H1 (cell line): ENCODE measurements at regions not wholly inside any gene's neighbourhood (a gene's known extent, or its start where the extent isn't known, plus 50 kb on each side); places are given as distances from the start of the nearest gene placed in this dataset.

Source experiments
- CTCF ChIA-PET: fragments of 300-600 bp; sonication (Branson Sonifier 250); formaldehyde crosslinking; loops from one replicate; lab custom pipeline; 2021; ENCODE audit not compliant: partially characterized antibody; lab: Charles Lee
- POLR2A ChIA-PET: fragments of 300-600 bp; sonication (Branson Sonifier 250); formaldehyde crosslinking; loops from one replicate; lab custom pipeline; 2021; ENCODE audit warnings: inconsistent platforms; ENCODE audit not compliant: partially characterized antibody; lab: Charles Lee
- DNase-seq, 2 experiments: peaks; one replicate each; pipeline versions ENCODE4 v3.0.0 to v3.0.0-alpha.2; 2010 to 2022; ENCODE audit warnings: low spot score in 2 of 2, low read depth in 1 of 2, mixed read lengths in 1 of 2
- FAIRE-seq: peaks from 2 replicates; lab custom pipeline; 2011; peaks lifted over from hg19 to GRCh38; lab: Jason Lieb, UNC
- H2AFZ ChIP-seq: 2 replicates; pipeline ENCODE4 v1.8.1; 2012; ENCODE audit warnings: low read length, inconsistent platforms
- H2AK5ac ChIP-seq: 2 replicates; pipeline ENCODE4 v1.6.1; 2013; ENCODE audit warnings: low read depth, low read length
- H2BK120ac ChIP-seq: replicated peaks from 2 replicates; pipeline ENCODE3; 2013; ENCODE audit warnings: low read depth, low read length, inconsistent platforms
- H2BK12ac ChIP-seq: 2 replicates; pipeline ENCODE4 v1.6.1; 2013; ENCODE audit warnings: low read depth, low read length
- H2BK15ac ChIP-seq: 2 replicates; pipeline ENCODE4 v1.6.1; 2013; ENCODE audit warnings: low read length
- H2BK20ac ChIP-seq: 2 replicates; pipeline ENCODE4 v1.6.1; 2013; ENCODE audit warnings: low read length
- H2BK5ac ChIP-seq: 2 replicates; pipeline ENCODE4 v1.6.1; 2013; ENCODE audit warnings: low read depth, low read length
- H3K14ac ChIP-seq: 2 replicates; pipeline ENCODE4 v1.6.1; 2013; ENCODE audit warnings: inconsistent platforms; ENCODE audit not compliant: insufficient read length
- H3K18ac ChIP-seq: 2 replicates; pipeline ENCODE4 v1.6.1; 2013; ENCODE audit warnings: low read length; ENCODE audit errors: extremely low read depth
- H3K23ac ChIP-seq: 2 replicates; pipeline ENCODE4 v1.6.1; 2013; ENCODE audit warnings: inconsistent platforms; ENCODE audit not compliant: insufficient read length
- H3K23me2 ChIP-seq: 2 replicates; pipeline ENCODE4 v1.6.1; 2013; ENCODE audit warnings: low read depth, low read length
- H3K27ac ChIP-seq: 2 replicates; pipeline ENCODE4 v1.6.1; 2011; ENCODE audit warnings: low read depth, low read length, inconsistent platforms
- H3K27me3 ChIP-seq, 4 experiments: replicated peaks in 1 of 4; 1 replicate in 1 of 4; 2 replicates in 3 of 4; pipeline versions ENCODE4 v1.6.1 to v1.8.1; 2011 to 2013; ENCODE audit warnings: low read length in 3 of 4, mild to moderate bottlenecking in 3 of 4, inconsistent platforms in 2 of 4, mixed read lengths in 2 of 4, moderate library complexity in 1 of 4; ENCODE audit not compliant: control insufficient read depth in 3 of 4, insufficient read depth in 3 of 4; ENCODE audit errors: extremely low read depth in 1 of 4
- H3K36me3 ChIP-seq, 4 experiments: 2 replicates each; pipeline versions ENCODE4 v1.6.1 to v1.8.1; 2011 to 2013; ENCODE audit warnings: mild to moderate bottlenecking in 4 of 4, low read length in 3 of 4, moderate library complexity in 2 of 4, control low read depth in 1 of 4, inconsistent platforms in 1 of 4; ENCODE audit not compliant: insufficient read depth in 4 of 4, control insufficient read depth in 2 of 4
- H3K4ac ChIP-seq: replicated peaks from 2 replicates; pipeline ENCODE3; 2013; ENCODE audit warnings: low read length, low read depth, mixed read lengths, inconsistent platforms; ENCODE audit not compliant: insufficient read length
- H3K4me1 ChIP-seq, 4 experiments: replicated peaks in 1 of 4; 1 replicate in 1 of 4; 2 replicates in 3 of 4; pipeline versions ENCODE4 v1.6.1 to v1.8.1; 2011 to 2013; ENCODE audit warnings: low read length in 3 of 4, inconsistent platforms in 2 of 4, mixed read lengths in 1 of 4; ENCODE audit not compliant: insufficient read depth in 4 of 4, control insufficient read depth in 3 of 4
- H3K4me2 ChIP-seq, 2 experiments: 2 replicates each; pipeline versions ENCODE4 v1.6.1 to v1.8.1; 2011 to 2013; ENCODE audit warnings: low read depth in 2 of 2, low read length in 2 of 2, control low read depth in 1 of 2, inconsistent platforms in 1 of 2, mild to moderate bottlenecking in 1 of 2; ENCODE audit not compliant: insufficient read depth in 1 of 2
- H3K4me3 ChIP-seq, 4 experiments: fragments of 200-600, 300-600 bp in 1 of 4; sonication (generic), shearing (Covaris generic), sonication (Bioruptor Twin) in 1 of 4; 2 replicates each; pipeline versions ENCODE4 v1.5.1 to v1.8.1; 2011 to 2016; ENCODE audit warnings: low read length in 4 of 4, low read depth in 3 of 4, control low read depth in 2 of 4, inconsistent platforms in 2 of 4, mild to moderate bottlenecking in 2 of 4, mixed read lengths in 1 of 4, moderate library complexity in 1 of 4; ENCODE audit not compliant: insufficient read depth in 2 of 4; ENCODE audit errors: extremely low read depth in 1 of 4
- H3K56ac ChIP-seq: replicated peaks from 2 replicates; pipeline ENCODE3; 2013; ENCODE audit warnings: low read depth, mild to moderate bottlenecking, mixed read lengths, low read length, inconsistent platforms; ENCODE audit not compliant: insufficient read length
- H3K79me1 ChIP-seq: 2 replicates; pipeline ENCODE4 v1.6.1; 2013; ENCODE audit warnings: low read depth, low read length, control low read depth
- H3K79me2 ChIP-seq, 2 experiments: 2 replicates each; pipeline versions ENCODE4 v1.6.1 to v1.8.1; 2012 to 2013; ENCODE audit warnings: low read length in 2 of 2, mild to moderate bottlenecking in 2 of 2, inconsistent platforms in 1 of 2; ENCODE audit not compliant: insufficient read depth in 2 of 2, control insufficient read depth in 1 of 2
- H3K9ac ChIP-seq, 4 experiments: replicated peaks in 1 of 4; 1 replicate in 1 of 4; 2 replicates in 3 of 4; pipeline versions ENCODE4 v1.6.1 to v1.8.1; 2011 to 2013; ENCODE audit warnings: low read depth in 3 of 4, low read length in 3 of 4, control low read depth in 2 of 4, mild to moderate bottlenecking in 2 of 4, moderate library complexity in 2 of 4, inconsistent platforms in 1 of 4; ENCODE audit errors: extremely low read depth in 1 of 4
- H3K9me3 ChIP-seq, 2 experiments: 2 replicates each; pipeline versions ENCODE4 v1.6.1 to v1.8.1; 2012 to 2013; ENCODE audit warnings: mild to moderate bottlenecking in 2 of 2, moderate library complexity in 2 of 2, control low read depth in 1 of 2, inconsistent platforms in 1 of 2, low read depth in 1 of 2, low read length in 1 of 2, mixed read lengths in 1 of 2; ENCODE audit not compliant: insufficient read depth in 2 of 2
- H4K20me1 ChIP-seq, 2 experiments: replicated peaks in 1 of 2; 2 replicates each; pipeline versions ENCODE3 to v1.8.1; 2011 to 2013; ENCODE audit warnings: inconsistent platforms in 2 of 2, low read length in 2 of 2, mild to moderate bottlenecking in 1 of 2; ENCODE audit not compliant: insufficient read depth in 2 of 2, control insufficient read depth in 1 of 2
- H4K5ac ChIP-seq: 2 replicates; pipeline ENCODE4 v1.6.1; 2013; ENCODE audit warnings: low read length, low read depth, mixed read lengths, inconsistent platforms; ENCODE audit not compliant: insufficient read length
- H4K8ac ChIP-seq: 2 replicates; pipeline ENCODE4 v1.8.0; 2013; ENCODE audit warnings: mild to moderate bottlenecking, moderate library complexity, low read length, inconsistent platforms; ENCODE audit not compliant: insufficient read depth; ENCODE audit errors: extremely low read depth
- H4K91ac ChIP-seq: replicated peaks from 2 replicates; pipeline ENCODE3; 2013; ENCODE audit warnings: low read length, mixed read lengths, inconsistent platforms; ENCODE audit not compliant: insufficient read length
- BRCA1 ChIP-seq: IDR thresholded peaks from 2 replicates; pipeline ENCODE4 v1.6.1; 2012; ENCODE audit warnings: low read depth, low read length, improper control_type of control experiment
- CHD1 ChIP-seq: IDR thresholded peaks from 2 replicates; pipeline ENCODE4 v1.6.1; 2012; ENCODE audit warnings: low read depth, low read length, improper control_type of control experiment
- KDM4A ChIP-seq: IDR thresholded peaks from one replicate; pipeline ENCODE4 v1.7.1; 2012; ENCODE audit warnings: low read depth, mild to moderate bottlenecking, moderate library complexity, low read length, inconsistent platforms; ENCODE audit not compliant: severe bottlenecking
- POLR2A ChIP-seq, 2 experiments: IDR thresholded peaks; 1 replicate in 1 of 2; 2 replicates in 1 of 2; pipeline ENCODE4 v1.6.1; 2011; ENCODE audit warnings: low read depth in 2 of 2, low read length in 2 of 2, mild to moderate bottlenecking in 2 of 2; ENCODE audit errors: control extremely low read depth in 1 of 2
- RBBP5 ChIP-seq: IDR thresholded peaks from 2 replicates; pipeline ENCODE4 v1.7.1; 2012; ENCODE audit warnings: low read depth, mild to moderate bottlenecking, inconsistent platforms, low read length, moderate library complexity, borderline replicate concordance
- SIRT6 ChIP-seq: IDR thresholded peaks from one replicate; pipeline ENCODE4 v1.7.1; 2012; ENCODE audit warnings: low read length, inconsistent platforms
- SP1 ChIP-seq: IDR thresholded peaks from 2 replicates; pipeline ENCODE4 v1.6.1; 2011; ENCODE audit warnings: low read depth, low read length
- SP2 ChIP-seq: IDR thresholded peaks from 2 replicates; pipeline ENCODE4 v1.6.1; 2012; ENCODE audit warnings: mild to moderate bottlenecking, low read length, inconsistent platforms
- SRF ChIP-seq: IDR thresholded peaks from 2 replicates; pipeline ENCODE4 v1.6.1; 2011; ENCODE audit warnings: mild to moderate bottlenecking, low read depth, low read length, moderate library complexity
- WGBS, 2 experiments: shearing (Covaris generic) in 1 of 2; methylation state at CpG; one replicate each; pipeline versions ENCODE4 v1.1.6 to v1.1.7; 2013 to 2015; ENCODE audit warnings: low lambda C conversion rate in 2 of 2, mixed read lengths in 2 of 2, inconsistent platforms in 1 of 2, low coverage in 1 of 2, missing lambda C conversion rate in 1 of 2; ENCODE audit not compliant: insufficient replicate concordance in 2 of 2, insufficient coverage in 1 of 2, insufficient read length in 1 of 2; ENCODE audit errors: extremely low coverage in 1 of 2, missing lambda C conversion rate in 1 of 2; 5-methylcytosine and 5-hydroxymethylcytosine counted together

DNA sequence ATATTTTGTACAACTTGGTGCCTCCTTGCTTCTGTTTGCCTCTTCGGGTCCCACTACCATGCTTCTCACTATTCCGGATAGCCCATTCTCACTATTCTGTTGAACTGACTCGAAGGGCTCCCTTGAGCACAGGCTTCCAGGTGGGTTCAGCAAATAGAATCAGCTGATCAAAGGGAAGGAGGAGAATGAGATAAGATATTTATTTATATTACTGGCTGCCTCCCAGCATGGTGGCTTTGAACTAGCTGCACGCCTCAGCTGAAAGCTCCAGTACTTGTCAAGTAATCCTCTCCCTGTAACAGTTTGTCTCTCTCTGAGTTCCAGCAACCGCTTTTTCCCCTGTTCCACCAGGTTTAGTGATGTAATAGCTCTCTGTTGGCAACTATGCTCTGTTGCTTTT, 187.8 kb upstream of the HNRNPA3 start:
- no peak overlapping the region for H4K5ac ChIP-seq
- H3K9ac ChIP-seq = no peak overlapping the region
- H3K4me1 ChIP-seq = peaks cover 0 to 3% (median 0%) of the 10 kb centered on the region in 4 experiments; a peak in 2 of 7 replicates
- no peak overlapping the region for H2BK5ac ChIP-seq
- WGBS, 2 experiments = 80% methylated on average over 5 of the region's 5 CpGs; no CpG with 5 or more reads in 1 of the 2 experiments
- no peaks in the 10 kb centered on the region for H3K23me2 ChIP-seq
- H4K8ac ChIP-seq = no peak overlapping the region
- no peaks in the 10 kb centered on the region for H3K79me2 ChIP-seq
- no peak overlapping the region for H2BK20ac ChIP-seq
- CTCF ChIA-PET = interaction anchor here (0.6 to 1.4 kb wide), 5 partner anchors 10 to 317 kb away, joined by 3 to 4 read pairs (median 3); no protein-coding TSS in a partner anchor
- H2AK5ac ChIP-seq = no peak overlapping the region
- H3K27me3 ChIP-seq = no peaks in the 10 kb centered on the region
- H3K27ac ChIP-seq = no peak overlapping the region
- H3K36me3 ChIP-seq = no peaks in the 10 kb centered on the region
- H3K23ac ChIP-seq = no peak overlapping the region
- H4K20me1 ChIP-seq = no peaks in the 10 kb centered on the region
- H3K56ac ChIP-seq = no peak overlapping the region
- DNase-seq (no peak), FAIRE-seq (no peak)
- H3K9me3 ChIP-seq = no peaks in the 10 kb centered on the region
- H3K4ac ChIP-seq = no peak overlapping the region
- H3K79me1 ChIP-seq = no peaks in the 10 kb centered on the region
- TF ChIP-seq CHD1 = no peak
- TF ChIP-seq RBBP5 = no peak
- no peak for TF ChIP-seq SP1
- TF ChIP-seq BRCA1 = no peak
- no peak for TF ChIP-seq SRF
- no peak for TF ChIP-seq POLR2A (IDR thresholded peaks at IDR 0.05; ENCODE audit: control extremely low read depth in 1 of 2, low read depth in 2 of 2, low read length in 2 of 2)
- TF ChIP-seq KDM4A = no peak
- TF ChIP-seq SIRT6 = no peak
- TF ChIP-seq SP2 = no peak
- H3K4me2 ChIP-seq = no peak overlapping the region
- H4K91ac ChIP-seq = no peak overlapping the region
- POLR2A ChIA-PET = no interaction called here
- H2BK120ac ChIP-seq = no peak overlapping the region
- no peak overlapping the region for H3K18ac ChIP-seq
- H2AFZ ChIP-seq = no peak overlapping the region
- H3K4me3 ChIP-seq = no peak overlapping the region
- no peak overlapping the region for H3K14ac ChIP-seq
- no peak overlapping the region for H2BK15ac ChIP-seq
- no peak overlapping the region for H2BK12ac ChIP-seq
